AG10803 (cell line): ENCODE measurements at regions not wholly inside any gene's neighbourhood (a gene's known extent, or its start where the extent isn't known, plus 50 kb on each side); places are given as distances from the start of the nearest gene placed in this dataset.

Experiments used
- DNase-seq: peaks from one replicate; pipeline ENCODE4 v3.0.0; 2010; ENCODE audit warnings: low read depth
- H3K4me3 ChIP-seq: 2 replicates; pipeline ENCODE4 v1.5.1; 2011; ENCODE audit warnings: mild to moderate bottlenecking, low read length, control low read depth
- TF ChIP-seq, protein P1 (sequence below): conservative IDR thresholded peaks from 2 replicates; pipeline ENCODE4 v1.5.1; 2011; ENCODE audit warnings: mild to moderate bottlenecking, low read length, control low read depth, inconsistent platforms

DNA sequence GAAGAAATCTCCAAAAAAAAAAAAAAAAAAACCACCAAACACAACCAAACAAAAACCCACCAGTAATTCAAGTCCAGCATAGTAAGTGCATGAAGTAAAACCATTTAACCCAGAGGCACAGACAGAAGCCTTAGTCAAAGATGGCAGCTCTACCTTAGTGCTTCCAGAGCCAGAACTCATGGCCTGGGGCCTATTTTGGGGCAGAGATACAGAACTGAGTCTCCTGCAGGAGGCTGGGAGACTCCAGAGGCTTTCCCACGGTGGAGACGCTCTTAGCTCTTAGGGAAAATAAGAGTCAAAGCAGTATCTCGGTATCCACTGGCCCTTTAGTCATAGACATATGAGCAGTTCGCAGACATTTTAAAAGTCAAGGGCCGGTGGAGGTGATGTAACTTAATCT is 129.5 kb downstream of the GPX5 start:
- DNase-seq = no peak
- H3K4me3 ChIP-seq = no peak overlapping the region
- TF ChIP-seq, protein P1, sequence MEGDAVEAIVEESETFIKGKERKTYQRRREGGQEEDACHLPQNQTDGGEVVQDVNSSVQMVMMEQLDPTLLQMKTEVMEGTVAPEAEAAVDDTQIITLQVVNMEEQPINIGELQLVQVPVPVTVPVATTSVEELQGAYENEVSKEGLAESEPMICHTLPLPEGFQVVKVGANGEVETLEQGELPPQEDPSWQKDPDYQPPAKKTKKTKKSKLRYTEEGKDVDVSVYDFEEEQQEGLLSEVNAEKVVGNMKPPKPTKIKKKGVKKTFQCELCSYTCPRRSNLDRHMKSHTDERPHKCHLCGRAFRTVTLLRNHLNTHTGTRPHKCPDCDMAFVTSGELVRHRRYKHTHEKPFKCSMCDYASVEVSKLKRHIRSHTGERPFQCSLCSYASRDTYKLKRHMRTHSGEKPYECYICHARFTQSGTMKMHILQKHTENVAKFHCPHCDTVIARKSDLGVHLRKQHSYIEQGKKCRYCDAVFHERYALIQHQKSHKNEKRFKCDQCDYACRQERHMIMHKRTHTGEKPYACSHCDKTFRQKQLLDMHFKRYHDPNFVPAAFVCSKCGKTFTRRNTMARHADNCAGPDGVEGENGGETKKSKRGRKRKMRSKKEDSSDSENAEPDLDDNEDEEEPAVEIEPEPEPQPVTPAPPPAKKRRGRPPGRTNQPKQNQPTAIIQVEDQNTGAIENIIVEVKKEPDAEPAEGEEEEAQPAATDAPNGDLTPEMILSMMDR = no peak

- no peak for DNase-seq
- TF ChIP-seq, protein P1 = no peak
- H3K4me3 ChIP-seq = no peak overlapping the region
These were observed 131.0 kb downstream of the GPX5 start for GRCh38 chr6:28656715-28657114.

GRCh38 chr6:28657381-28657768 is 131.7 kb downstream of the GPX5 start:
- H3K4me3 ChIP-seq = peak overlapping the region; percentile 26
- TF ChIP-seq, protein P1 = no peak
- no peak for DNase-seq

DNA sequence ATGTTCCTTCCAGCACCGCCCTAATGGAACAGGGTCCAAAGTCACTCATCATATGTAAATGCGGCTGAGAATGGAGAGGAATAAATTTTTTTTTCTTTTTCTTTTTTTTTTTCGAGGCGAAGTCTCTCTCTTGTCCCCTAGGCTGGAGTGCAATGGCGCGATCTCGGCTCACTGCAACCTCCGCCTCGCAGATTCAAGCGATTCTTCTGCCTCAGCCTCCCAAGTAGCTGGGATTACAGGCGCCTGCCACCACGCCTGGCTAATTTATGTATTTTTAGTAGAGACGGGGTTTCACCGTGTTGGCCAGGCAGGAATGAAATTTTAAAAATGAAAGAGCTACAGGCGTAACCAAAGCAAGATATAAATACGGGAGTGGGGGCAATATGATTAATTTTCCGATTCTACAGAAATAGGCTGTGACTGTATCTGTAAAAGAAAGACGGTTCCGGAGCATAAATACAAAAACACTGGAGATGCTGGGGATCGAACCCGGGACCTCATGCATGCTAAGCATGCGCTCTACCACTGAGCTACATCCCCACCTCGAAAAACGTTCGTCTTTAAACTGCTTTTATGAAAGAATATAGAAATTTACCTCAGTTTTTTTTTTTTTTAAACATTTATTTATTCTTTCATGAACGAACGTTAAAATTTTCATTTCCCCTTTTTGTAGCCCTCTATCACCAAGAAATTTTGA is 132.2 kb downstream of the GPX5 start:
- peak overlapping the region; percentile 57 for H3K4me3 ChIP-seq
- DNase-seq = peak; percentile 58
- TF ChIP-seq, protein P1 = no peak

GRCh38 chr6:28658475-28659249 is 133.0 kb downstream of the GPX5 start:
- H3K4me3 ChIP-seq = peak overlapping the region; percentile 57
- TF ChIP-seq, protein P1 = no peak
- DNase-seq = peak; percentile 9

GRCh38 chr6:28659250-28659566 is 133.5 kb downstream of the GPX5 start:
- H3K4me3 ChIP-seq = peak overlapping the region; percentile 57
- TF ChIP-seq, protein P1 = no peak
- DNase-seq = no peak
